AG09319 (cell line): ENCODE measurements at regions not wholly inside any gene's neighbourhood (a gene's known extent, or its start where the extent isn't known, plus 50 kb on each side); places are given as distances from the start of the nearest gene placed in this dataset.

Source experiments
- DNase-seq: peaks from one replicate; pipeline ENCODE4 v3.0.0-alpha.2; 2010; ENCODE audit warnings: low read depth; ENCODE audit errors: extremely low read depth
- CTCF ChIP-seq: IDR thresholded peaks from 2 replicates; pipeline ENCODE4 v1.5.1; 2011; ENCODE audit warnings: low read depth, mild to moderate bottlenecking, inconsistent platforms, low read length, moderate library complexity

- no peak for TF ChIP-seq CTCF
- no peak for DNase-seq
Observed at GRCh38 chr2:105645031-105645937, 99.4 kb upstream of the NCK2 start.

GRCh38 chr2:105644174-105644980 is 100.3 kb upstream of the NCK2 start:
- DNase-seq, result no peak
- TF ChIP-seq CTCF, result no peak

- DNase-seq, result no peak
- no peak for TF ChIP-seq CTCF
Observed at GRCh38 chr2:105643405-105644173, 101.1 kb upstream of the NCK2 start.

- DNase-seq, result no peak
- no peak for TF ChIP-seq CTCF
Observed at GRCh38 chr2:105641389-105641811, 103.3 kb upstream of the NCK2 start.

GRCh38 chr2:105640246-105640645 is 104.5 kb upstream of the NCK2 start:
- no peak for TF ChIP-seq CTCF
- no peak for DNase-seq

- TF ChIP-seq CTCF, result no peak
- no peak for DNase-seq
Observed at GRCh38 chr2:105636109-105636740, 108.5 kb upstream of the NCK2 start.
